GM23338 (cell line): ENCODE measurements at regions not wholly inside any gene's neighbourhood (a gene's known extent, or its start where the extent isn't known, plus 50 kb on each side); places are given as distances from the start of the nearest gene placed in this dataset.

Experiments used
- ATAC-seq: fragments of 200-7000 bp; cut with Tn5 transposase; 3 replicates; pipeline ENCODE4 v1.9.1; 2020
- DNase-seq: peaks from one replicate; pipeline ENCODE4 v3.0.0-alpha.2; 2015; ENCODE audit warnings: low spot score
- H2AFZ ChIP-seq: fragments of 200-600 bp; sonication (generic); 2 replicates; pipeline ENCODE4 v1.8.0; 2016; ENCODE audit warnings: antibody characterized with exemption, mild to moderate bottlenecking, moderate library complexity
- H3F3A ChIP-seq: fragments of 200-600 bp; sonication (generic); replicated peaks from 2 replicates; pipeline ENCODE4 v1.8.0; 2017; ENCODE audit warnings: antibody characterized with exemption, mixed run types, low read depth
- H3K27ac ChIP-seq: fragments of 200-600 bp; sonication (generic); 2 replicates; pipeline ENCODE4 v1.6.1; 2016; ENCODE audit warnings: low read depth
- H3K27me3 ChIP-seq: fragments of 200-600 bp; sonication (generic); 2 replicates; pipeline ENCODE4 v1.8.0; 2016; ENCODE audit warnings: mild to moderate bottlenecking, mixed run types, moderate library complexity; ENCODE audit not compliant: insufficient read depth
- H3K36me3 ChIP-seq: fragments of 200-600 bp; sonication (generic); 2 replicates; pipeline ENCODE4 v1.8.0; 2016; ENCODE audit warnings: mild to moderate bottlenecking; ENCODE audit not compliant: insufficient read depth
- H3K4me1 ChIP-seq: fragments of 200-600 bp; sonication (generic); 2 replicates; pipeline ENCODE4 v1.8.0; 2016; ENCODE audit warnings: mild to moderate bottlenecking, moderate library complexity; ENCODE audit not compliant: insufficient read depth
- H3K4me2 ChIP-seq: fragments of 200-600 bp; sonication (generic); 2 replicates; pipeline ENCODE4 v1.7.1; 2017; ENCODE audit warnings: mixed run types
- H3K4me3 ChIP-seq: fragments of 200-600 bp; sonication (generic); 2 replicates; pipeline ENCODE4 v1.6.1; 2016; ENCODE audit warnings: mixed run types
- H3K79me2 ChIP-seq: fragments of 200-600 bp; sonication (generic); replicated peaks from 2 replicates; pipeline ENCODE4 v1.8.0; 2017; ENCODE audit warnings: mild to moderate bottlenecking; ENCODE audit not compliant: insufficient read depth
- H3K9me2 ChIP-seq: fragments of 200-600 bp; sonication (generic); 2 replicates; pipeline ENCODE4 v1.8.0; 2017; ENCODE audit not compliant: insufficient read depth
- H4K20me1 ChIP-seq: fragments of 200-600 bp; sonication (generic); replicated peaks from 2 replicates; pipeline ENCODE4 v1.8.0; 2017; ENCODE audit warnings: mild to moderate bottlenecking; ENCODE audit not compliant: insufficient read depth
- H3K27ac Mint-ChIP-seq: 2 replicates; pipeline ENCODE4 v1.8.0; 2020; ENCODE audit warnings: inconsistent platforms, mild to moderate bottlenecking, moderate library complexity, mixed read lengths
- H3K27me3 Mint-ChIP-seq: 3 replicates; pipeline ENCODE4 v1.8.0; 2022; ENCODE audit warnings: low read depth, mild to moderate bottlenecking, moderate library complexity, mixed read lengths, inconsistent platforms; ENCODE audit not compliant: insufficient read depth, poor library complexity
- H3K36me3 Mint-ChIP-seq: 3 replicates; pipeline ENCODE4 v1.8.0; 2021; ENCODE audit warnings: low read depth, mild to moderate bottlenecking, inconsistent platforms, moderate library complexity, mixed read lengths
- H3K4me1 Mint-ChIP-seq: 3 replicates; pipeline ENCODE4 v1.8.0; 2020; ENCODE audit warnings: mild to moderate bottlenecking, inconsistent platforms, mixed read lengths
- H3K4me3 Mint-ChIP-seq: 3 replicates; pipeline ENCODE4 v1.8.0; 2021; ENCODE audit warnings: moderate library complexity, mild to moderate bottlenecking, inconsistent platforms, mixed read lengths
- H3K9me3 Mint-ChIP-seq: 3 replicates; pipeline ENCODE4 v1.8.0; 2020; ENCODE audit warnings: moderate library complexity, mild to moderate bottlenecking, inconsistent platforms, mixed read lengths
- CREB1 ChIP-seq: fragments of 250-450 bp; sonication (Bioruptor Pico); IDR thresholded peaks from 2 replicates; pipeline ENCODE4 v1.5.0; 2020; ENCODE audit warnings: low read depth, mild to moderate bottlenecking, moderate library complexity
- EZH2 ChIP-seq: fragments of 200-600 bp; sonication (generic); IDR thresholded peaks from one replicate; pipeline ENCODE4 v1.8.0; 2017; ENCODE audit warnings: antibody characterized with exemption, mild to moderate bottlenecking, low read depth; ENCODE audit not compliant: unreplicated experiment
- JUNB ChIP-seq: IDR thresholded peaks from one replicate; pipeline ENCODE4 v1.6.1; 2016; ENCODE audit warnings: antibody characterized with exemption; ENCODE audit not compliant: unreplicated experiment
- NANOG ChIP-seq: IDR thresholded peaks from 2 replicates; pipeline ENCODE4 v1.6.1; 2016; ENCODE audit warnings: antibody characterized with exemption, borderline replicate concordance
- POLR2AphosphoS5 ChIP-seq: IDR thresholded peaks from 2 replicates; pipeline ENCODE4 v1.6.1; 2016; ENCODE audit warnings: antibody characterized with exemption, low read depth
- REST ChIP-seq: IDR thresholded peaks from one replicate; pipeline ENCODE4 v1.6.1; 2018; ENCODE audit warnings: antibody characterized with exemption; ENCODE audit not compliant: unreplicated experiment
- STAT1 ChIP-seq: IDR thresholded peaks from one replicate; pipeline ENCODE4 v1.6.1; 2016; ENCODE audit warnings: antibody characterized with exemption; ENCODE audit not compliant: unreplicated experiment
- ZNF114 ChIP-seq: fragments of 250-450 bp; sonication (Bioruptor Pico); IDR thresholded peaks from 2 replicates; pipeline ENCODE4 v1.5.0; 2020; ENCODE audit warnings: mild to moderate bottlenecking, moderate library complexity
- ZNF331 ChIP-seq: fragments of 250-450 bp; sonication (Bioruptor Pico); IDR thresholded peaks from 2 replicates; pipeline ENCODE4 v1.5.0; 2020; ENCODE audit warnings: low read depth, mild to moderate bottlenecking, moderate library complexity
- TF ChIP-seq, protein P1 (sequence below), 2 experiments: fragments of 200-600 bp in 1 of 2; sonication (generic) in 1 of 2; conservative IDR thresholded peaks; 2 replicates each; pipeline versions ENCODE4 v1.5.1 to v1.6.1; 2016 to 2017; ENCODE audit warnings: antibody characterized with exemption in 2 of 2, low read depth in 2 of 2, mild to moderate bottlenecking in 2 of 2, moderate library complexity in 1 of 2

DNA sequence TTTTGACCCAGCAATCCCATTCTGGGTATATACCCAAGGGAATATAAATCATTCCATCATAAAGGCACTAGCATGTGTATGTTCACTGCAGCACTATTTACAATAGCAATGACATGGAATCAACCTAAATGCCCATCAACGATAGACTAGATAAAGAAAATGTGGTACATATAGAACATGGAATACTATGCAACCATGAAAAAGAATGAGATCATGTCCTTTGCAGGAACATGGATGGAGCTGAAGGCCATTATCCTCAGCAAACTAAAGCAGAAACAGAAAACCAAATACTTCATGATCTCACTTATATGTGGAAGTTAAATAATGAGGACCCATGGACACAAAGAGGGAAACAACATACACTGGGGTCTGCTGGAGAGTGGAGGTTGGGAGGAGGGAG, 58.0 kb upstream of the STARD3NL start:
- no peak for TF ChIP-seq JUNB
- TF ChIP-seq, protein P1, sequence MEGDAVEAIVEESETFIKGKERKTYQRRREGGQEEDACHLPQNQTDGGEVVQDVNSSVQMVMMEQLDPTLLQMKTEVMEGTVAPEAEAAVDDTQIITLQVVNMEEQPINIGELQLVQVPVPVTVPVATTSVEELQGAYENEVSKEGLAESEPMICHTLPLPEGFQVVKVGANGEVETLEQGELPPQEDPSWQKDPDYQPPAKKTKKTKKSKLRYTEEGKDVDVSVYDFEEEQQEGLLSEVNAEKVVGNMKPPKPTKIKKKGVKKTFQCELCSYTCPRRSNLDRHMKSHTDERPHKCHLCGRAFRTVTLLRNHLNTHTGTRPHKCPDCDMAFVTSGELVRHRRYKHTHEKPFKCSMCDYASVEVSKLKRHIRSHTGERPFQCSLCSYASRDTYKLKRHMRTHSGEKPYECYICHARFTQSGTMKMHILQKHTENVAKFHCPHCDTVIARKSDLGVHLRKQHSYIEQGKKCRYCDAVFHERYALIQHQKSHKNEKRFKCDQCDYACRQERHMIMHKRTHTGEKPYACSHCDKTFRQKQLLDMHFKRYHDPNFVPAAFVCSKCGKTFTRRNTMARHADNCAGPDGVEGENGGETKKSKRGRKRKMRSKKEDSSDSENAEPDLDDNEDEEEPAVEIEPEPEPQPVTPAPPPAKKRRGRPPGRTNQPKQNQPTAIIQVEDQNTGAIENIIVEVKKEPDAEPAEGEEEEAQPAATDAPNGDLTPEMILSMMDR (conservative IDR thresholded peaks at IDR 0.05; ENCODE audit: low read depth in 2 of 2): no peak
- no peaks in the 10 kb centered on the region for H3K4me1 ChIP-seq
- no peak overlapping the region for H3K4me3 Mint-ChIP-seq
- no peaks in the 10 kb centered on the region for H3K27me3 ChIP-seq
- no peak overlapping the region for H3K4me2 ChIP-seq
- H4K20me1 ChIP-seq: no peaks in the 10 kb centered on the region
- no peaks in the 10 kb centered on the region for H3K36me3 Mint-ChIP-seq
- no peak for ATAC-seq
- no peak overlapping the region for H3K27ac Mint-ChIP-seq
- no peaks in the 10 kb centered on the region for H3K79me2 ChIP-seq
- no peak overlapping the region for H2AFZ ChIP-seq
- H3K4me1 Mint-ChIP-seq: no peaks in the 10 kb centered on the region
- no peak for DNase-seq
- H3F3A ChIP-seq: no peaks in the 10 kb centered on the region
- H3K9me3 Mint-ChIP-seq: no peaks in the 10 kb centered on the region
- no peak overlapping the region for H3K4me3 ChIP-seq
- H3K36me3 ChIP-seq: no peaks in the 10 kb centered on the region
- H3K27ac ChIP-seq: no peak overlapping the region
- H3K9me2 ChIP-seq: peaks cover 5% of the 10 kb centered on the region; the same call in 1 of the 2 replicates
- no peaks in the 10 kb centered on the region for H3K27me3 Mint-ChIP-seq

DNA sequence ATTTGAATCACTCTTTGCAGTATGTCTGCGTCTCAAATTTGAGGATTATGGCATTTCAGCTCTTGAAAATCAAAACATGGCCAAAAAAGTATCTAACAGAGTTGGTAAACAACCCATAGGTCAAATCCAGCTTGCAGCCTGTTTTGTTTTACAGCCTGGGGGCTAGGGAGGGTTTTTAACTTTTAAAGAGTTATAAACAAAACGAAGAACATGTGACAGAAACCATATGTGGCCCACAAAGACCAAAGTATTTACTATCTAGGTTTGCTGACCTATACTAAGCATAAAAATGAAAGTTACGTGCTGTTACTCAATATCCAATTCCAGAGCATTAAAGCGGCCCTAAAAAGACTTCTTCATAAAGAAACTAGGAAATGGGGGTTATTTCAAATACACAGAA, 55.5 kb upstream of the STARD3NL start:
- H3K4me1 Mint-ChIP-seq: no peaks in the 10 kb centered on the region
- Histone ChIP-seq H3F3A (no peaks in the 10 kb centered on the region), H3K27ac (no peak overlapping the region), H3K27me3 (no peaks in the 10 kb centered on the region), H3K9me2 (peaks cover 5% of the 10 kb centered on the region; the same call in 1 of the 2 replicates), H3K4me2 (no peak overlapping the region), H3K79me2 (no peaks in the 10 kb centered on the region), H4K20me1 (no peaks in the 10 kb centered on the region), H3K4me3 (no peak overlapping the region), H3K36me3 (no peaks in the 10 kb centered on the region), H2AFZ (no peak overlapping the region), H3K4me1 (no peaks in the 10 kb centered on the region)
- peaks cover 1% of the 10 kb centered on the region for H3K27me3 Mint-ChIP-seq
- ATAC-seq (no peak), DNase-seq (no peak)
- no peak overlapping the region for H3K4me3 Mint-ChIP-seq
- no peaks in the 10 kb centered on the region for H3K9me3 Mint-ChIP-seq
- H3K36me3 Mint-ChIP-seq: no peaks in the 10 kb centered on the region
- no peak overlapping the region for H3K27ac Mint-ChIP-seq
- TF ChIP-seq STAT1 (no peak), JUNB (no peak), NANOG (no peak), ZNF114 (no peak), EZH2 (no peak), CREB1 (CRISPR knock-in tag) (no peak), REST (no peak), POLR2AphosphoS5 (no peak), ZNF331 (CRISPR knock-in tag) (no peak)
- TF ChIP-seq, protein P1 (conservative IDR thresholded peaks at IDR 0.05; ENCODE audit: low read depth in 2 of 2): no peak
